ENCODE measurements at regions not wholly inside any gene's neighbourhood (a gene's known extent, or its start where the extent isn't known, plus 50 kb on each side); places are given as distances from the start of the nearest gene placed in this dataset.

- Histone ChIP-seq H3K27me3 (ENCODE audit: control insufficient read depth, insufficient read depth, low read length) (no peaks in the 10 kb centered on the region), H3K36me3 (ENCODE audit: control insufficient read depth, insufficient read depth, low read length) (no peaks in the 10 kb centered on the region), H3K27ac (ENCODE audit: low read length) (no peak overlapping the region), H3K4me1 (ENCODE audit: control insufficient read depth, insufficient read depth, low read length) (no peaks in the 10 kb centered on the region), H3K4me3 (ENCODE audit: low read length) (no peak overlapping the region), H3K9me3 (replicated peaks; ENCODE audit: control insufficient read depth, low read depth, low read length) (no peaks in the 10 kb centered on the region)
- no CpG with 5 or more reads among the region's 4 CpGs for WGBS (ENCODE audit: insufficient coverage)
- peak; percentile 21 for DNase-seq
Observed at GRCh38 chr6:21907291-21907690, 313.7 kb downstream of the SOX4 start.

- Histone ChIP-seq H3K27me3 (ENCODE audit: control insufficient read depth, insufficient read depth, low read length) (no peaks in the 10 kb centered on the region), H3K4me3 (ENCODE audit: low read length) (no peak overlapping the region), H3K36me3 (ENCODE audit: control insufficient read depth, insufficient read depth, low read length) (no peaks in the 10 kb centered on the region), H3K4me1 (ENCODE audit: control insufficient read depth, insufficient read depth, low read length) (no peaks in the 10 kb centered on the region), H3K9me3 (replicated peaks; ENCODE audit: control insufficient read depth, low read depth, low read length) (no peaks in the 10 kb centered on the region), H3K27ac (ENCODE audit: low read length) (no peak overlapping the region)
- 90% methylated on average over 2 of the region's 5 CpGs for WGBS (ENCODE audit: insufficient coverage)
- DNase-seq, result no peak
Observed at GRCh38 chr6:21908161-21908848, 314.8 kb downstream of the SOX4 start.

- H3K27ac ChIP-seq (ENCODE audit: low read length), result no peak overlapping the region
- H3K4me3 ChIP-seq (ENCODE audit: low read length), result no peak overlapping the region
- no peaks in the 10 kb centered on the region for H3K36me3 ChIP-seq (ENCODE audit: control insufficient read depth, insufficient read depth, low read length)
- no peaks in the 10 kb centered on the region for H3K27me3 ChIP-seq (ENCODE audit: control insufficient read depth, insufficient read depth, low read length)
- no peak for DNase-seq
- H3K9me3 ChIP-seq (replicated peaks; ENCODE audit: control insufficient read depth, low read depth, low read length), result no peaks in the 10 kb centered on the region
- 100% methylated on average over 1 of the region's 4 CpGs for WGBS (ENCODE audit: insufficient coverage)
- H3K4me1 ChIP-seq (ENCODE audit: control insufficient read depth, insufficient read depth, low read length), result no peaks in the 10 kb centered on the region
Observed at GRCh38 chr6:21909321-21909720, 315.8 kb downstream of the SOX4 start.

- no peak overlapping the region for H3K27ac ChIP-seq (ENCODE audit: low read length)
- DNase-seq, result no peak
- no peaks in the 10 kb centered on the region for H3K27me3 ChIP-seq (ENCODE audit: control insufficient read depth, insufficient read depth, low read length)
- no peaks in the 10 kb centered on the region for H3K4me1 ChIP-seq (ENCODE audit: control insufficient read depth, insufficient read depth, low read length)
- WGBS (ENCODE audit: insufficient coverage), result 100% methylated on average over 1 of the region's 1 CpG
- no peaks in the 10 kb centered on the region for H3K36me3 ChIP-seq (ENCODE audit: control insufficient read depth, insufficient read depth, low read length)
- H3K9me3 ChIP-seq (replicated peaks; ENCODE audit: control insufficient read depth, low read depth, low read length), result no peaks in the 10 kb centered on the region
- no peak overlapping the region for H3K4me3 ChIP-seq (ENCODE audit: low read length)
Observed at GRCh38 chr6:21911208-21911607, 317.7 kb downstream of the SOX4 start.

- Histone ChIP-seq H3K4me1 (ENCODE audit: control insufficient read depth, insufficient read depth, low read length) (no peaks in the 10 kb centered on the region), H3K4me3 (ENCODE audit: low read length) (no peak overlapping the region), H3K9me3 (replicated peaks; ENCODE audit: control insufficient read depth, low read depth, low read length) (no peaks in the 10 kb centered on the region), H3K36me3 (ENCODE audit: control insufficient read depth, insufficient read depth, low read length) (no peaks in the 10 kb centered on the region), H3K27ac (ENCODE audit: low read length) (no peak overlapping the region), H3K27me3 (ENCODE audit: control insufficient read depth, insufficient read depth, low read length) (no peaks in the 10 kb centered on the region)
- WGBS (ENCODE audit: insufficient coverage), result 100% methylated on average over 1 of the region's 5 CpGs
- peak; percentile 44 for DNase-seq
Observed at GRCh38 chr6:21912151-21912832, 318.7 kb downstream of the SOX4 start.

- H3K36me3 ChIP-seq (ENCODE audit: control insufficient read depth, insufficient read depth, low read length), result no peaks in the 10 kb centered on the region
- peak; percentile 61 for DNase-seq
- WGBS (ENCODE audit: insufficient coverage), result 40% methylated on average over 5 of the region's 8 CpGs
- H3K9me3 ChIP-seq (replicated peaks; ENCODE audit: control insufficient read depth, low read depth, low read length), result no peaks in the 10 kb centered on the region
- no peak overlapping the region for H3K4me3 ChIP-seq (ENCODE audit: low read length)
- peak overlapping the region; percentile 20 for H3K27ac ChIP-seq (ENCODE audit: low read length)
- H3K27me3 ChIP-seq (ENCODE audit: control insufficient read depth, insufficient read depth, low read length), result no peaks in the 10 kb centered on the region
- no peaks in the 10 kb centered on the region for H3K4me1 ChIP-seq (ENCODE audit: control insufficient read depth, insufficient read depth, low read length)
Observed at GRCh38 chr6:21914121-21914973, 320.8 kb downstream of the SOX4 start.

GRCh38 chr6:21915707-21916260 is 322.2 kb downstream of the SOX4 start:
- Histone ChIP-seq H3K36me3 (ENCODE audit: control insufficient read depth, insufficient read depth, low read length) (no peaks in the 10 kb centered on the region), H3K27ac (ENCODE audit: low read length) (no peak overlapping the region), H3K4me1 (ENCODE audit: control insufficient read depth, insufficient read depth, low read length) (no peaks in the 10 kb centered on the region), H3K4me3 (ENCODE audit: low read length) (no peak overlapping the region), H3K27me3 (ENCODE audit: control insufficient read depth, insufficient read depth, low read length) (no peaks in the 10 kb centered on the region), H3K9me3 (replicated peaks; ENCODE audit: control insufficient read depth, low read depth, low read length) (no peaks in the 10 kb centered on the region)
- peak; percentile 18 for DNase-seq
- WGBS (ENCODE audit: insufficient coverage), result 30% methylated on average over 1 of the region's 1 CpG

GRCh38 chr6:21918041-21918440 is 324.5 kb downstream of the SOX4 start:
- H3K27ac ChIP-seq (ENCODE audit: low read length), result no peak overlapping the region
- 47% methylated on average over 2 of the region's 7 CpGs for WGBS (ENCODE audit: insufficient coverage)
- no peaks in the 10 kb centered on the region for H3K27me3 ChIP-seq (ENCODE audit: control insufficient read depth, insufficient read depth, low read length)
- H3K4me3 ChIP-seq (ENCODE audit: low read length), result no peak overlapping the region
- no peaks in the 10 kb centered on the region for H3K4me1 ChIP-seq (ENCODE audit: control insufficient read depth, insufficient read depth, low read length)
- H3K36me3 ChIP-seq (ENCODE audit: control insufficient read depth, insufficient read depth, low read length), result no peaks in the 10 kb centered on the region
- no peak for DNase-seq
- H3K9me3 ChIP-seq (replicated peaks; ENCODE audit: control insufficient read depth, low read depth, low read length), result no peaks in the 10 kb centered on the region

GRCh38 chr6:21918666-21919065 is 325.1 kb downstream of the SOX4 start:
- no peak for DNase-seq
- no peaks in the 10 kb centered on the region for H3K9me3 ChIP-seq (replicated peaks; ENCODE audit: control insufficient read depth, low read depth, low read length)
- no peaks in the 10 kb centered on the region for H3K4me1 ChIP-seq (ENCODE audit: control insufficient read depth, insufficient read depth, low read length)
- 100% methylated on average over 3 of the region's 4 CpGs for WGBS (ENCODE audit: insufficient coverage)
- no peak overlapping the region for H3K27ac ChIP-seq (ENCODE audit: low read length)
- H3K36me3 ChIP-seq (ENCODE audit: control insufficient read depth, insufficient read depth, low read length), result no peaks in the 10 kb centered on the region
- no peak overlapping the region for H3K4me3 ChIP-seq (ENCODE audit: low read length)
- H3K27me3 ChIP-seq (ENCODE audit: control insufficient read depth, insufficient read depth, low read length), result no peaks in the 10 kb centered on the region

GRCh38 chr6:21922086-21922485 is 328.5 kb downstream of the SOX4 start:
- H3K4me1 ChIP-seq (ENCODE audit: control insufficient read depth, insufficient read depth, low read length), result no peaks in the 10 kb centered on the region
- no peak overlapping the region for H3K27ac ChIP-seq (ENCODE audit: low read length)
- H3K36me3 ChIP-seq (ENCODE audit: control insufficient read depth, insufficient read depth, low read length), result no peaks in the 10 kb centered on the region
- H3K27me3 ChIP-seq (ENCODE audit: control insufficient read depth, insufficient read depth, low read length), result no peaks in the 10 kb centered on the region
- no peak for DNase-seq
- H3K4me3 ChIP-seq (ENCODE audit: low read length), result no peak overlapping the region
- WGBS (ENCODE audit: insufficient coverage), result no CpG with 5 or more reads among the region's 2 CpGs
- H3K9me3 ChIP-seq (replicated peaks; ENCODE audit: control insufficient read depth, low read depth, low read length), result no peaks in the 10 kb centered on the region
